ENCODE measurements at regions not wholly inside any gene's neighbourhood (a gene's known extent, or its start where the extent isn't known, plus 50 kb on each side); places are given as distances from the start of the nearest gene placed in this dataset.
"Not testable (repeated sequence)": the region's sequence is repeated elsewhere in the genome, so short reads cannot be mapped to it uniquely, and the experiment has no call there.

- no peak for DNase-seq
Measured at GRCh38 chr1:172755099-172755498, 96.2 kb downstream of the FASLG start.

- DNase-seq = peak; percentile 7
Measured at GRCh38 chr1:172756024-172756423, 97.1 kb downstream of the FASLG start.

GRCh38 chr1:172758259-172758658 lies 99.4 kb downstream of the FASLG start:
- no peak for DNase-seq

DNA sequence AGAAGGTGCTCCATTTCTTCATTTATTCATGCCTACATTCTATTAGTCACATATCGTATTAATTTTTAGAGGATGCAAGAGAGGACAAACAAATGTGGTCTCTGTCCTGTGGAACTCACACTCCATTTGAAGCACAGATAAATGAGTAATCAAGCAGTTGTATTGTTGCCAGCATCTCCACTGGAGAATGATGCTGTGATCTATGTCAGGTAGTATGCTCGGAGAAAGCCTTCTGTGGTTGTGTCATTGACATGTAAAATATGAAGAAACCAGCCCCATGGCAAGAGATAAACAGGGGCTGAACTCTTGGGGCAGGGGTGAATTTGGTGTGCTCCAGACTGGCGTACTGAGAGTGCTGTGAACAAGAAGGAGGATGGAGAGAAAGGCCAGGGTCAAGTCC lies 101.2 kb downstream of the FASLG start:
- DNase-seq = no peak

- peak; percentile 3 for DNase-seq
Measured at GRCh38 chr1:172761581-172762486, 102.9 kb downstream of the FASLG start.

GRCh38 chr1:172763057-172763456 lies 104.2 kb downstream of the FASLG start:
- no peak for DNase-seq

- DNase-seq = no peak
Measured at GRCh38 chr1:172764378-172764777, 105.5 kb downstream of the FASLG start.

- no peak for DNase-seq
Measured at GRCh38 chr1:172766462-172766861, 107.6 kb downstream of the FASLG start.

DNA sequence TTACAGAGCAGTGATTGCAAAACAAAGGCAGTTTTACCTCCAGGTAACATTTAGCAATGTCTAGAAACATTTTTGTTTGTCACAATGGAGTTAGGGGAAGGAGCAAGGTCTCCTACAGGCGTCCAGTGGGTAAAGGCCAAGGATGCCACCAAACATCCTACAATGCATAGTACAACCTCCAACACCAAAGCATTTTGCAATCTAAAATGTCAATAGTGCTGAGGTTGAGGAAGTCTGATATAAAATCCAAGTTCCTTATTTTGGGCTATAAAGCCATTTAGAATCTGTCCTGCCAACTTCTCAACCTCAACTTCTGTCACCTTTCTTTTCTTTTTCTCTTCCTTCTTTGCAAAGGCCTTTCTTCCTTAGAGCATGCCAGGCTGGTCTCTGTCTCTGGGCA lies 111.2 kb downstream of the FASLG start:
- DNase-seq = no peak

DNA sequence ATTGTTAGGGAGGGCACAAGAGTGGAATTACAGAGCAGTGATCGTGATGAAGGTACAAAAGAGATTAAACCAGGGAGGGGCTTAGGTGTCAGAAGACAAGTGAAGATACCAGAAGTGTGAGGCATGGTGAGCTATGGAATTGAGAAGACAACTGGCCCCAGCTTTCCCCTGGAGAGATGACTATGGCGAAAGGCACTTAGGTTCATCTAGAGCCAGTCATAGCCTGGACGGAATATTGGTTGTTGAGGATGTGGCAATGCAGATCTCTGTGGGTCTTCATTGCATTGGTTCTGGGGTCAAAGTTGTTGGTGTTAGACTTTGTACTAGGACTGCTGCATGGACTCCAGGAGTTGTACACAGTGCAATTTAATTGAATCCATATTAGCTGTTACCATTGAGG lies 115.7 kb downstream of the FASLG start:
- no peak for DNase-seq

DNA sequence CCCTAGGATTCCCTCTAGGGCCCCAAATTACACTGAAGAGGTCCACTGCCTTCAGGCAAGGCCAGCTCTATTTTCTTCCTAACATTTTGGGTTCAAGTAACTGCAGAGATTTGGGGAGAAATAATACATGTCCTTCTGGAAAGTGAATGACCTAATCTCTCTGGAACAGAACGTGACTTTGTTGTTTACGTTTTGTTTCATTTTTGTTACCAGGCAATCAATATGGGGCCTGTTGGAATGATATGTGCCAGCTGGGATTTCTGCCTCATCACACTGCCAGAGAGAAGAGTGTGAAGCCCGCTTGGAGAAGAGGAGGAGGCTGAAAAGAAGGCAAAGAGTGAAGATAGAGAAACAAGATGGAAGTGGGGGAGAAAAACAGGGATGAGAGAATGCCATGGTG lies 116.7 kb downstream of the FASLG start:
- DNase-seq = no peak

DNA sequence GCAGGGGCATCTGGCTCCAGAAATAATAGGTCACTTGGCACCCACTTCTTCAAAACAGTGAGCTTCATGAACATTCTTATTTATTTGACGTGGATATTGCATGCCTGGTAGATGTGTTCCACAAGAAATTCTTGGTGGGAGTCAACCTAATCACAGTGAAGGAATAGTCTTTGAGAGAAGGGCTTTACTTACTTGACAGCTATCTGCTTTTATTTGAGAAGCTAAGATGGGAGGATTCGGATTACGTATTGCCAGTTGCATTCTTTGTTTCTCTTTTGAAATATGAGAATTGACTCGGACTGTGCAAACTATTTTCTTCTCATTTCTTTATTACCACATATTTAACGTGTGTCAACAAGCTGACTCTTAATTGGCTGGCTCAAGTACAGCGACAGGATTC lies 117.2 kb downstream of the FASLG start:
- DNase-seq = no peak

DNA sequence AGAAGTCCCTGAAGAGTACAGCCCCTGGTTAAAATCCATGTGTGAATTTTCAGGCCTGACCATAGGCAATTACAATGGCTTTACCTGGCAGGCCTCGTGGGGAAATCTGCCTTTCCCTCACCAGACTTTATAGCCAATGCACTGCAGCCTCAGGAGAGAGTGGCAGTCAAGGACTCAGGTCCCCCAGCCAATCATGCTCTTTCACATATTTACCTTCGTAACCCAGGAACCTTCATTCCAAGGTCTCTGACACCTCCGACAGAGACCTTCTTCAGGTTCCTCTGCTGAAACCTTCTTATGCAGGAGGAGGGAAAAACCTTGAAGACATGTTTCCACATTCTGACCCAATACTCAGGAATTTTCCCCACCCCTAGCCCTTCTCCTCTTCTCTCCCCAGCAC lies 118.9 kb downstream of the FASLG start:
- no peak for DNase-seq

DNA sequence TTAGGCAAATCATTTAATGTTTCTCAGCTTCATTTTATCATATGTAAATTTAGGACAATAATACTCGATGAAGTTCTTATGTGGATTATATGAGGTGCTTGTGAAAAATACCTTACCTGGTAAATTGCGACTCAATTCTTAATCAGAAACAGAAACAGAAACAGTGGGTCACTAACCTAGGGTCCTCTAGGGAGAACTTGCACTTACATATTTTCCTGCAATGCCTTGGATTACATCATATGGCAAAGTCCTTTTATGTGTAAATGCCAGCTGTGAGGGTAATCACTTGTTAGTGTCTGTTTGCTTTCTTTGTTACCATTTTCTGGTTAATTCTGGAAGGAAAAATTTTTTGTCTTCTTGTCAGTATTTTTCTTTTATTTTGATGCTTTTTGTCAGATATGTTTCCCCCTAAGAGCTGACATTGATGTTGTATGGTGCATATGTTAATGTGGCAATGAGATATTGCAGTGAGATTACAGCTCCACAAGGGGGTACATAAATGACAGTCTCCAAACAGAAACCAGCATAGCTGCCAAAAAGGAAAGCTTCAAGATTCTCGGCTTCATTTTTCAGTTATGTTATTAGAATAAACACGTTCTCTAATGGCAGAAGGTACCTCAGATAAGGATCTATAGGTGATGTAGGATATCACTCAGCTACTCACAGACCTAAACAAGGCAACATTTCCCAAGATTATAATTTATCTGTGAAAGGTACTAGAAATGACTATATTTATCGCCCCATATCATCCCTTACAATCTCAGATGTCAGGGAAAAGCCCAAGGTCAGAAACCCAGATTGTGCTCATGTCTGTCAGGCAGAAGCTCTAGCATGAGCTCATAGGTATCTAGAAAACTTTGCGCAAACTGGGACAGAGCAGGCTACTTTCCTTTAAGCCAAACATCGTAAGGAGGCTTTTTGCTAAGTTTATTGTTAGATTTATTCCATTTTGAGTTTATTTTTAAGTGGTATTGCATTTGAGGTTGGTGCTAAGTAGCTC lies 119.9 kb downstream of the FASLG start:
- DNase-seq = peak; percentile 67

DNA sequence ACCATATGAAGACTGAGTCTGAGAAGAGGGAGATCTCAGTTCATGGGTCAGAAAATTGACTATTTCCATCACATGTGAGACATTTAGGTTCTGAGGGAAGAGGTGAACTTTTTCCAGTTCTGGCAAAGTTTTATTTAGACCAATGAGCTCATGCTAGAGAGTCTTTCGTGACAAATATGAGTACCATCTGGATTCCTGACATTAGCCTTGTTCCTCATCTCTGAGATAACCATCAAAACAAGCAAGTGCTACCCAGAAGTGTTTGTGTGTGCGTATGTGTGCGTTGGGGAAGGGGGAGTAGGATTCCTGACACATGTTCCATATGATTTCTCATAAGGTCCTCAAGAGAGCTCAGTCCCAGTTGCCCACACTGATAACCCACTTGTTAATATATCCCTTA lies 120.6 kb downstream of the FASLG start:
- DNase-seq = no peak

DNA sequence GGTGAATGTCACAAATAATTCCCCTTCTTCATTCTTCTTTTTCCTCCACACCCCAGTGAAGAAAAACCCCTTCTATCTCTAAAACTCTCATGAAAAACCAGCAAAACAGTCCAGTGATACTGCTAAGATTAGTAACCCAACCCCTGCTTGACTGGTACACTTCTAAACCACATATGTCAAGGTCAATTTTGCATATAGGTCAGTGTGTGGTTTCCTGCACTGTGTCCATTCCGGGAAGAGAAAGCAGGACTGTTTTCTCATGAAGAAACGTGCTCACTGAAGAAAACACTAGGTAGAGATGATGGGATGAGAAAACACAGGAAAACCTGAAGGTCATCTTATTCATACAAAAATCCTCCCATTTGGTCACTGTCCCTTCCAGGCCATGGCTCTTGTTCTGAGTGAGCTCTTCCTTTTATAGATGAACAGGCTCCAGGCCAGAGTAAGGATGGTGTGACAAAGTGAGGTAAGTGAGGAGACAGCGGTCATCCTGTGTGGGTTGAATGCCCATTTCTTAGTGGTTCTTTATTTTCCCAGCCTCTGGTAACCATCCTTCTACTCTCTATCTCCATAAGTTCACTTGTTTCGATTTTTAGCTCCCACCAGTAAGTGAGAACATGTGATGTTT lies 122.7 kb downstream of the FASLG start:
- peak; percentile 4 for DNase-seq

GRCh38 chr1:172789840-172790239 lies 130.9 kb downstream of the FASLG start:
- DNase-seq = no peak

GRCh38 chr1:172790245-172790644 lies 131.3 kb downstream of the FASLG start:
- DNase-seq = no peak

DNA sequence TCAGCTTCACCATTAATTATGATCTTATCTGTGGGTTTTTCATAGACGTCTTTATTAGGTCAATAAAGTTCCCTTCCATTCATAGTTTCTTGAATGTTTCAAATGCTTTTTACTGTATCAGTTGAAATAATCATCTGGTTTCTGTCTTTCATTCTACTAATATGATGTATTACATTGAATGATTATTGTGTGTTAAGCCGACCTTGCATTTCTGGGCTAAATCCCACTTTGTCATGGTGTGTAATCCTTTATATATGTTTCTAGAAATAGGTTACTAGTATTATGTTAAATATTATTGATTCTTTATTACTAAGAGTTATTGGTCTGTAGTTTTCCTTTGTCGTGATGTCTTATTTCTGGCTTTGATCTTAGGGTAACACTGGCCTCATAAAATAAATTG lies 134.9 kb downstream of the FASLG start:
- DNase-seq = no peak

DNA sequence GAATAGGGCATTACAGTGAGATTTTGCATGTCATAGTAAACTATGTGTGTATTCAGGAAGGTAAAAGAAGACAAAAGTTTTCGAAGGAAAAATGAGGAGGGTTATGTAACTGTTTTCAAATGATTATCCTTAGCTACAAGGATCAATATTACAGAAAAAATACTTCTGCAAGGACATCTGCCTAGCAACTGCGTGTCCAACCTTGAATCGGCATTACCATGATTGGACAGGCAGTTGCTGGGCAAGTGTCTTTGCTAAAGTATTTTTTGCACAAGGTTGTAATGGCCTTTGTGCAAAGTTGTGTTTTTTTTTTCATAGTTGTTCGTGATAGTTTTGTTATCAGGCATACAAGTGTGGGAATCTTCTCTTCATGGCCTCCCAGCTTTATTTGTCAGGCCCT lies 136.8 kb downstream of the FASLG start:
- DNase-seq = no peak

DNA sequence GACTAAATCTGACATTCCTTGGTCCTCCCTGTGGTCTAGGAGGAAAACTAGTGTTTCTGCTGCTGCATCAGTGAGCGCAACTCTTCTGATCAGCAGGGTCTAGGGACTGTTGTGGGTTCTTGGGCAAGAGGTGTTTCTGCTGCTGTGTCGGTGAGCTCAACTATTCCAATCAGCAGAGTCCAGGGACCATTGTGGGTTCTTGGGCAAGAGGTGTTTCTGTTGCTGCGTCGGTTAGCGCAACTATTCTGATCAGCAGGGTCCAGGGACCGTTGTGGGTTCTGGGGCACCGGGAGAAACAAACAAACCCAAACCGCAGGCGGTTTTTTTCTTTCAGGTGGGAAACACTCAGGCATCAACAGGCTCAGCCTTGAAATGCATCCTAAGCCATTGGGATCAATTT lies 140.9 kb downstream of the FASLG start:
- not testable (repeated sequence) for DNase-seq

DNA sequence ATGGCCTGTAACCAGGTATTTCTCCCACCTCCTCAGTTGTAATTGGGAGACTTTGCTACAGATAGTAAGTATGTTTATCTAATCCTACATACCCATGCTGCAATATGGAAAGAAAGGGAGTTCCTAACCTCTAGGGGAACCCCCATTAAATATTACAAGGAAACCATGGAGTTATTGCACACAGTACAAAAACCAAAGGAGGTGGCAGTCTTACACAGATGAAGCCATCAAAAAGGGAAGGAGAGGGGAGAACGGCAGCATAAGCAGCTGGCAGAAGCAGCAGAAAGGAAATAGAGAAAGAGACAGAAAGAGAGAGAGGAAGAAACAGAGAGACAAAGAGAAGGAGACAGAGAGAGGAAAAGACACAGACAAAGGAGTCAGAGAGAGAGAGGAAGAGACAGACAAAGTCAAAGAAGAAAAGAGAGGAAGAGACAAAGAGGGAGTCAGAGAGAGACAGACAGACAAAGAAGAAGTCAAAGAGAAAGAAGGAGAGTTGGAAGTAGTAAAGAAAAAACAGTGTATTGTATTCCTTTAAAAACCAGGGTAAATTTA lies 142.9 kb downstream of the FASLG start:
- no peak for DNase-seq

- DNase-seq = no peak
Measured at GRCh38 chr1:172809750-172810149, 150.8 kb downstream of the FASLG start.
